ENCODE measurements at regions not wholly inside any gene's neighbourhood (a gene's known extent, or its start where the extent isn't known, plus 50 kb on each side); places are given as distances from the start of the nearest gene placed in this dataset.

DNA sequence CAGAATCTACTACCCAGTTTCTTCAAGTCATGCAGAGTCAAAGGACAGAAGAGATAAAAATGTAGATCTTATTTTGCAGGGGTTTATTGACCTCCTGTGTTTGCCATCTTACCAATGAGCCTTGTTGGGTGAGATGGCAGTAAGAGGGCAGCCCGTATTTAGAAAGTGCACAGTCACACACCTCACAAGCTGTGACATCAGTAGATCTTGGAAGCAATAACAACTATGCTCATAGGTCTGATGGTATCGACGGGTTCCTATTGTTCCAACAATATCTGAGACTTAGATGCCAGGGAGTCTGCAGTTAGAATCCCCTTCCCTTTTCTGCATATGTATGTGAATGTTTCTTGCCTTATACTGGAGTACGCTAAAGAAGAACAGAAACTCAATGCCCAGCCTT lies 189.0 kb upstream of the DYRK2 start (continued):
- TF ChIP-seq, protein P1, sequence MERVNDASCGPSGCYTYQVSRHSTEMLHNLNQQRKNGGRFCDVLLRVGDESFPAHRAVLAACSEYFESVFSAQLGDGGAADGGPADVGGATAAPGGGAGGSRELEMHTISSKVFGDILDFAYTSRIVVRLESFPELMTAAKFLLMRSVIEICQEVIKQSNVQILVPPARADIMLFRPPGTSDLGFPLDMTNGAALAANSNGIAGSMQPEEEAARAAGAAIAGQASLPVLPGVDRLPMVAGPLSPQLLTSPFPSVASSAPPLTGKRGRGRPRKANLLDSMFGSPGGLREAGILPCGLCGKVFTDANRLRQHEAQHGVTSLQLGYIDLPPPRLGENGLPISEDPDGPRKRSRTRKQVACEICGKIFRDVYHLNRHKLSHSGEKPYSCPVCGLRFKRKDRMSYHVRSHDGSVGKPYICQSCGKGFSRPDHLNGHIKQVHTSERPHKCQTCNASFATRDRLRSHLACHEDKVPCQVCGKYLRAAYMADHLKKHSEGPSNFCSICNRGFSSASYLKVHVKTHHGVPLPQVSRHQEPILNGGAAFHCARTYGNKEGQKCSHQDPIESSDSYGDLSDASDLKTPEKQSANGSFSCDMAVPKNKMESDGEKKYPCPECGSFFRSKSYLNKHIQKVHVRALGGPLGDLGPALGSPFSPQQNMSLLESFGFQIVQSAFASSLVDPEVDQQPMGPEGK (CRISPR knock-in tag; IDR thresholded peaks at IDR 0.05; ENCODE audit: borderline replicate concordance): no peak
- TF ChIP-seq GLIS3 (CRISPR knock-in tag; IDR thresholded peaks at IDR 0.05): no peak
- TF ChIP-seq TOX (CRISPR knock-in tag; IDR thresholded peaks at IDR 0.05; ENCODE audit: borderline replicate concordance): no peak
- TF ChIP-seq OSR1 (CRISPR knock-in tag; IDR thresholded peaks at IDR 0.05): no peak

DNA sequence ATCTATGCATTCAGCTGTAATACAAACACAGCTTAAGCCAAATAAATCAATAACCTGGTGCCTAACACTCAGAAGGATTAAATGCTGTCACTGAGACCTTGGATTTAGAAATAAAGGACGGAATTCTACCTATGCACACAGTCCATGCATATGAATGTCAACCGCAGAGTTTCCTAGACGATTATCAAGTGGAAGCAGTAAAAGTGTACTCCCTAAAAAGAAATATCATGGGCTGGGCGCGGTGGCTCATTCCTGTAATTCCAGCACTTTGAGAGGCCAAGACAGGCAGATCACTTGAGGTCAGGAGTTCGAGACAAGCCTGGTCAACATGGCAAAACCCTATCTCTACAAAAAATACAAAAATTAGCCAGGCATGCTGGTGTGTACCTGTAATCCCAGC lies 188.2 kb upstream of the DYRK2 start:
- TF ChIP-seq BACH2 (CRISPR knock-in tag; IDR thresholded peaks at IDR 0.05; ENCODE audit: borderline replicate concordance): no peak
- no peak for TF ChIP-seq ZC3H10 (CRISPR knock-in tag; IDR thresholded peaks at IDR 0.05)
- TF ChIP-seq GLIS3 (CRISPR knock-in tag; IDR thresholded peaks at IDR 0.05): no peak
- no peak for TF ChIP-seq CSDC2 (CRISPR knock-in tag; IDR thresholded peaks at IDR 0.05)
- no peak for TF ChIP-seq TOX (CRISPR knock-in tag; IDR thresholded peaks at IDR 0.05; ENCODE audit: borderline replicate concordance)
- TF ChIP-seq, protein P2, sequence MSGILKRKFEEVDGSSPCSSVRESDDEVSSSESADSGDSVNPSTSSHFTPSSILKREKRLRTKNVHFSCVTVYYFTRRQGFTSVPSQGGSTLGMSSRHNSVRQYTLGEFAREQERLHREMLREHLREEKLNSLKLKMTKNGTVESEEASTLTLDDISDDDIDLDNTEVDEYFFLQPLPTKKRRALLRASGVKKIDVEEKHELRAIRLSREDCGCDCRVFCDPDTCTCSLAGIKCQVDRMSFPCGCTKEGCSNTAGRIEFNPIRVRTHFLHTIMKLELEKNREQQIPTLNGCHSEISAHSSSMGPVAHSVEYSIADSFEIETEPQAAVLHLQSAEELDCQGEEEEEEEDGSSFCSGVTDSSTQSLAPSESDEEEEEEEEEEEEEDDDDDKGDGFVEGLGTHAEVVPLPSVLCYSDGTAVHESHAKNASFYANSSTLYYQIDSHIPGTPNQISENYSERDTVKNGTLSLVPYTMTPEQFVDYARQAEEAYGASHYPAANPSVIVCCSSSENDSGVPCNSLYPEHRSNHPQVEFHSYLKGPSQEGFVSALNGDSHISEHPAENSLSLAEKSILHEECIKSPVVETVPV (CRISPR knock-in tag; IDR thresholded peaks at IDR 0.05): no peak
- no peak for TF ChIP-seq TCF4 (CRISPR knock-in tag; IDR thresholded peaks at IDR 0.05; ENCODE audit: borderline replicate concordance)

DNA sequence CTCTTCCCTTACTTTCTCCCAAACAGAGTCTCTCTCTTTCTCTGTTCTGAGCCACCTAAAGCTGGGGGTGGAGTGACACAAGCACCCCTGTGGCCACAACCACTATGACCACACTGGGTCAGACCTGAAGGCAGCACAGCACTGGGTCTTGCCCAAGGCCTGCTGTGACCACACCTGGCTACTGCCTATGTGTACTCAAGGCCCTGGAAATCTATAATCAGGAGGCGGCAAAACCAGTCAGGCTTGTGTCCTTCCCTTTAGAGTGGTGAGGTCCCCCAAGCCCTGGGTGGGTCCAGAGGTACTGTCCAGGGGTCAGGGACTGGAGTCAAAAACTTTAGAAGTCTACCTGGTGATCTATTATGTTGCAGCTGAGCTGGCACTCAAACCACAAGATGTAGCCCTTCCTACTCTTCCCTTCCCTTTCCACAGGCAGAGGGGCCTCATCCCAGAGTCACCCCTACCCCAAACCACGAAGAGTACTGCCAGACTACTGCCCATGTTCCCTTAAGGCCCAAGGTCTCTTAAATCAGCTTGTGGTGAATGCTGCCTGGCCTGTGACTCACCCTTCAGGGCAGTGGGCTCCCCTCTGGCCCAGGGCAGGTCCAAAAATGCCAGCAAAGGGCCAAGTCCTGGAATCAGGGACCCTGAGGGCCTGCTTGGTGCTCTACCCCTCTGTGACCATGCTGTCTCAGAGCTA lies 179.8 kb upstream of the DYRK2 start:
- TF ChIP-seq, protein P3, sequence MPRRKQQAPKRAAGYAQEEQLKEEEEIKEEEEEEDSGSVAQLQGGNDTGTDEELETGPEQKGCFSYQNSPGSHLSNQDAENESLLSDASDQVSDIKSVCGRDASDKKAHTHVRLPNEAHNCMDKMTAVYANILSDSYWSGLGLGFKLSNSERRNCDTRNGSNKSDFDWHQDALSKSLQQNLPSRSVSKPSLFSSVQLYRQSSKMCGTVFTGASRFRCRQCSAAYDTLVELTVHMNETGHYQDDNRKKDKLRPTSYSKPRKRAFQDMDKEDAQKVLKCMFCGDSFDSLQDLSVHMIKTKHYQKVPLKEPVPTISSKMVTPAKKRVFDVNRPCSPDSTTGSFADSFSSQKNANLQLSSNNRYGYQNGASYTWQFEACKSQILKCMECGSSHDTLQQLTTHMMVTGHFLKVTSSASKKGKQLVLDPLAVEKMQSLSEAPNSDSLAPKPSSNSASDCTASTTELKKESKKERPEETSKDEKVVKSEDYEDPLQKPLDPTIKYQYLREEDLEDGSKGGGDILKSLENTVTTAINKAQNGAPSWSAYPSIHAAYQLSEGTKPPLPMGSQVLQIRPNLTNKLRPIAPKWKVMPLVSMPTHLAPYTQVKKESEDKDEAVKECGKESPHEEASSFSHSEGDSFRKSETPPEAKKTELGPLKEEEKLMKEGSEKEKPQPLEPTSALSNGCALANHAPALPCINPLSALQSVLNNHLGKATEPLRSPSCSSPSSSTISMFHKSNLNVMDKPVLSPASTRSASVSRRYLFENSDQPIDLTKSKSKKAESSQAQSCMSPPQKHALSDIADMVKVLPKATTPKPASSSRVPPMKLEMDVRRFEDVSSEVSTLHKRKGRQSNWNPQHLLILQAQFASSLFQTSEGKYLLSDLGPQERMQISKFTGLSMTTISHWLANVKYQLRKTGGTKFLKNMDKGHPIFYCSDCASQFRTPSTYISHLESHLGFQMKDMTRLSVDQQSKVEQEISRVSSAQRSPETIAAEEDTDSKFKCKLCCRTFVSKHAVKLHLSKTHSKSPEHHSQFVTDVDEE (CRISPR knock-in tag; IDR thresholded peaks at IDR 0.05): no peak
- no peak for TF ChIP-seq RARB (CRISPR knock-in tag; IDR thresholded peaks at IDR 0.05)
- TF ChIP-seq GLIS3 (CRISPR knock-in tag; IDR thresholded peaks at IDR 0.05): no peak
- no peak for TF ChIP-seq TOX (CRISPR knock-in tag; IDR thresholded peaks at IDR 0.05; ENCODE audit: borderline replicate concordance)
- TF ChIP-seq ZNF70 (CRISPR knock-in tag; IDR thresholded peaks at IDR 0.05): no peak
- no peak for TF ChIP-seq OSR1 (CRISPR knock-in tag; IDR thresholded peaks at IDR 0.05)
- no peak for TF ChIP-seq ESRRG (CRISPR knock-in tag; IDR thresholded peaks at IDR 0.05)
- no peak for TF ChIP-seq ZFP30 (CRISPR knock-in tag; IDR thresholded peaks at IDR 0.05)
- TF ChIP-seq, protein P2 (CRISPR knock-in tag; IDR thresholded peaks at IDR 0.05): no peak
- no peak for TF ChIP-seq PPARA (CRISPR knock-in tag; IDR thresholded peaks at IDR 0.05; ENCODE audit: borderline replicate concordance)
- no peak for TF ChIP-seq TCF4 (CRISPR knock-in tag; IDR thresholded peaks at IDR 0.05; ENCODE audit: borderline replicate concordance)
- no peak for TF ChIP-seq ZFP3 (CRISPR knock-in tag; IDR thresholded peaks at IDR 0.05)
- ATAC-seq: no peak

More for the DNA sequence above, 188.2 kb upstream of the DYRK2 start:
- ATAC-seq: no peak

DNA sequence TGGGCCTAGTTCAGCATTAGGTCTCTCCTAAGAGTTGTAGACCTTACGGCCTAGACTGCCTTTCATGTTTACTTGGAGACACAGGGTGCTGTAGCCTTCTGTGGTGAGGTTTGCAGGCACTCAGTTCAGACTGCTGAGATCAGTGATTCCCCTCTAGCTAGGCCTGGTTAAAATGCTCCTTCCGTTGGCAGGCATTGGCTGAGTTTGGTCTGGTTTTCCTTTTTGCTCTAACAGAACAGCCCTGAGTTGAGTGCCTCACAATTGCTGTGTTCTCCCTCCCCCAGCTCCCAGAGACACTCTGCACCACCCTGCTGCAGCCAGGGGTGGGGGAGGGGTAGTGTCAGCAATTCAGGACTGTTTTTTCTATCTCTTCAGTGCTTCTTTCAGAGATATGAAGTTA lies 178.9 kb upstream of the DYRK2 start:
- TF ChIP-seq ARNTL (CRISPR knock-in tag; IDR thresholded peaks at IDR 0.05; ENCODE audit: borderline replicate concordance, low read depth) (no peak), ZNF565 (CRISPR knock-in tag; conservative IDR thresholded peaks at IDR 0.05; ENCODE audit: low read depth) (no peak), TCF4 (CRISPR knock-in tag; IDR thresholded peaks at IDR 0.05; ENCODE audit: borderline replicate concordance) (no peak), ZNF70 (CRISPR knock-in tag; IDR thresholded peaks at IDR 0.05) (no peak), ZC3H10 (CRISPR knock-in tag; IDR thresholded peaks at IDR 0.05) (no peak), ZFP3 (CRISPR knock-in tag; IDR thresholded peaks at IDR 0.05) (no peak), GLIS3 (CRISPR knock-in tag; IDR thresholded peaks at IDR 0.05) (no peak), PPARA (CRISPR knock-in tag; IDR thresholded peaks at IDR 0.05; ENCODE audit: borderline replicate concordance) (no peak), ESRRG (CRISPR knock-in tag; IDR thresholded peaks at IDR 0.05) (no peak)
- TF ChIP-seq, protein P2 (CRISPR knock-in tag; IDR thresholded peaks at IDR 0.05): no peak
- TF ChIP-seq, protein P4, sequence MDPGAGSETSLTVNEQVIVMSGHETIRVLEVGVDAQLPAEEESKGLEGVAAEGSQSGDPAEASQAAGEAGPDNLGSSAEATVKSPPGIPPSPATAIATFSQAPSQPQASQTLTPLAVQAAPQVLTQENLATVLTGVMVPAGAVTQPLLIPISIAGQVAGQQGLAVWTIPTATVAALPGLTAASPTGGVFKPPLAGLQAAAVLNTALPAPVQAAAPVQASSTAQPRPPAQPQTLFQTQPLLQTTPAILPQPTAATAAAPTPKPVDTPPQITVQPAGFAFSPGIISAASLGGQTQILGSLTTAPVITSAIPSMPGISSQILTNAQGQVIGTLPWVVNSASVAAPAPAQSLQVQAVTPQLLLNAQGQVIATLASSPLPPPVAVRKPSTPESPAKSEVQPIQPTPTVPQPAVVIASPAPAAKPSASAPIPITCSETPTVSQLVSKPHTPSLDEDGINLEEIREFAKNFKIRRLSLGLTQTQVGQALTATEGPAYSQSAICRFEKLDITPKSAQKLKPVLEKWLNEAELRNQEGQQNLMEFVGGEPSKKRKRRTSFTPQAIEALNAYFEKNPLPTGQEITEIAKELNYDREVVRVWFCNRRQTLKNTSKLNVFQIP (CRISPR knock-in tag; IDR thresholded peaks at IDR 0.05; ENCODE audit: borderline replicate concordance, low read depth): no peak
- TF ChIP-seq, protein P3 (CRISPR knock-in tag; IDR thresholded peaks at IDR 0.05): no peak
- no peak for ATAC-seq

All from SK-N-SH treated with all-trans-retinoic acid at 6 μM for 48 hours (cell line).